IMR-90 (cell line): ENCODE measurements at regions not wholly inside any gene's neighbourhood (a gene's known extent, or its start where the extent isn't known, plus 50 kb on each side); places are given as distances from the start of the nearest gene placed in this dataset.

Experiments used
- ATAC-seq: fragments of 200-7000 bp; cut with Tn5 transposase; 2 replicates; pipeline ENCODE4 v1.9.1; 2020; ENCODE audit warnings: low read depth, mild to moderate bottlenecking, moderate library complexity
- BruUV-seq: library from RNA; stranded (reverse); fragments of 400-500 nt; replicated peaks from 2 replicates; lab custom pipeline; 2021; lab: Mats Ljungman, UMichigan
- CTCF ChIA-PET: fragments of 300-600 bp; formaldehyde crosslinking; extraction: SDS; loops from one replicate; lab custom pipeline; 2021; ENCODE audit warnings: antibody characterized with exemption; lab: Yijun Ruan, JAX
- POLR2A ChIA-PET: fragments of 300-600 bp; sonication (Branson Sonifier 250); formaldehyde crosslinking; loops from one replicate; lab custom pipeline; 2022; ENCODE audit warnings: antibody characterized with exemption; ENCODE audit not compliant: unreplicated experiment; lab: Charles Lee
- DNase-seq: peaks from one replicate; pipeline ENCODE4 v3.0.0; 2013
- H2AFZ ChIP-seq: replicated peaks from 2 replicates; pipeline ENCODE3; 2013; ENCODE audit warnings: low read length, mild to moderate bottlenecking; ENCODE audit not compliant: poor library complexity
- H2AK5ac ChIP-seq: 2 replicates; pipeline ENCODE4 v1.6.1; 2013; ENCODE audit warnings: low read depth, low read length, inconsistent platforms
- H2AK9ac ChIP-seq: replicated peaks from 2 replicates; pipeline ENCODE3; 2013; ENCODE audit warnings: mild to moderate bottlenecking, low read depth, low read length, moderate library complexity; ENCODE audit not compliant: poor library complexity
- H2BK120ac ChIP-seq: 2 replicates; pipeline ENCODE4 v1.6.1; 2013; ENCODE audit warnings: low read depth, low read length, inconsistent platforms
- H2BK15ac ChIP-seq: 3 replicates; pipeline ENCODE4 v1.6.1; 2013; ENCODE audit warnings: low read depth, low read length, inconsistent platforms
- H2BK20ac ChIP-seq: 2 replicates; pipeline ENCODE4 v1.6.1; 2013; ENCODE audit warnings: low read depth, mild to moderate bottlenecking, inconsistent platforms, low read length, moderate library complexity
- H2BK5ac ChIP-seq: 2 replicates; pipeline ENCODE4 v1.6.1; 2013; ENCODE audit warnings: mild to moderate bottlenecking, low read depth, low read length, inconsistent platforms; ENCODE audit not compliant: poor library complexity, severe bottlenecking
- H3K14ac ChIP-seq: replicated peaks from 2 replicates; pipeline ENCODE4 v1.6.1; 2013; ENCODE audit warnings: low read depth, low read length, inconsistent platforms
- H3K18ac ChIP-seq: 2 replicates; pipeline ENCODE4 v1.6.1; 2013; ENCODE audit warnings: low read depth, low read length, control low read depth
- H3K23ac ChIP-seq: 2 replicates; pipeline ENCODE4 v1.6.1; 2013; ENCODE audit warnings: low read depth, low read length, inconsistent platforms
- H3K27ac ChIP-seq: 2 replicates; pipeline ENCODE4 v1.5.1; 2013; ENCODE audit warnings: mild to moderate bottlenecking, control low read depth, low read length; ENCODE audit not compliant: insufficient read depth
- H3K27me3 ChIP-seq: 2 replicates; pipeline ENCODE4 v1.6.1; 2013; ENCODE audit warnings: low read length; ENCODE audit not compliant: control insufficient read depth, insufficient read depth
- H3K36me3 ChIP-seq: 2 replicates; pipeline ENCODE4 v1.6.1; 2013; ENCODE audit warnings: low read length, mixed read lengths; ENCODE audit not compliant: control insufficient read depth, insufficient read depth
- H3K4ac ChIP-seq: 2 replicates; pipeline ENCODE4 v1.6.1; 2013; ENCODE audit warnings: low read depth, low read length, inconsistent platforms
- H3K4me1 ChIP-seq: 2 replicates; pipeline ENCODE4 v1.6.1; 2013; ENCODE audit warnings: low read length, mixed read lengths; ENCODE audit not compliant: control insufficient read depth, insufficient read depth
- H3K4me2 ChIP-seq: 2 replicates; pipeline ENCODE4 v1.6.1; 2013; ENCODE audit warnings: low read depth, mild to moderate bottlenecking, control low read depth, low read length, moderate library complexity
- H3K4me3 ChIP-seq: 2 replicates; pipeline ENCODE4 v1.5.1; 2013; ENCODE audit warnings: low read depth, mild to moderate bottlenecking, control low read depth, low read length, moderate library complexity; ENCODE audit not compliant: insufficient read depth
- H3K56ac ChIP-seq: 2 replicates; pipeline ENCODE4 v1.6.1; 2013; ENCODE audit warnings: low read length, inconsistent platforms; ENCODE audit not compliant: insufficient read depth; ENCODE audit errors: extremely low read depth
- H3K79me1 ChIP-seq, 2 experiments: 2 replicates each; pipeline ENCODE4 v1.6.1; 2013; ENCODE audit warnings: low read length in 2 of 2, inconsistent platforms in 1 of 2, low read depth in 1 of 2
- H3K9ac ChIP-seq: 2 replicates; pipeline ENCODE4 v1.6.1; 2013; ENCODE audit warnings: low read depth, low read length, control low read depth
- H3K9me1 ChIP-seq: 2 replicates; pipeline ENCODE4 v1.6.1; 2013; ENCODE audit warnings: low read length, inconsistent platforms; ENCODE audit not compliant: insufficient read depth
- H3K9me3 ChIP-seq: 2 replicates; pipeline ENCODE4 v1.6.1; 2013; ENCODE audit warnings: low read length; ENCODE audit not compliant: control insufficient read depth, insufficient read depth
- H4K20me1 ChIP-seq: 2 replicates; pipeline ENCODE4 v1.6.1; 2013; ENCODE audit warnings: low read length, inconsistent platforms; ENCODE audit not compliant: insufficient read depth
- H4K5ac ChIP-seq: 2 replicates; pipeline ENCODE4 v1.6.1; 2013; ENCODE audit warnings: mild to moderate bottlenecking, low read depth, low read length, control low read depth
- H4K8ac ChIP-seq, 2 experiments: 2 replicates each; pipeline ENCODE4 v1.6.1; 2013; ENCODE audit warnings: low read depth in 2 of 2, low read length in 2 of 2, control low read depth in 1 of 2, inconsistent platforms in 1 of 2
- H4K91ac ChIP-seq: 2 replicates; pipeline ENCODE4 v1.6.1; 2013; ENCODE audit warnings: low read depth, low read length, inconsistent platforms; ENCODE audit not compliant: insufficient read depth
- BHLHE40 ChIP-seq: fragments of 150-350 bp; IDR thresholded peaks from 2 replicates; pipeline ENCODE4 v1.6.1; 2016; ENCODE audit warnings: mild to moderate bottlenecking, low read depth, low read length
- CEBPB ChIP-seq: IDR thresholded peaks from 2 replicates; pipeline ENCODE4 v1.6.1; 2012; ENCODE audit warnings: low read depth, low read length, improper control_type of control experiment
- CHD1 ChIP-seq: IDR thresholded peaks from 2 replicates; pipeline ENCODE4 v1.6.1; 2012; ENCODE audit warnings: low read depth, low read length, improper control_type of control experiment
- CTCF ChIP-seq: conservative IDR thresholded peaks from 2 replicates; pipeline ENCODE4 v1.5.1; 2012; ENCODE audit warnings: mild to moderate bottlenecking, low read depth, low read length, improper control_type of control experiment
- ELK1 ChIP-seq: fragments of 150-350 bp; IDR thresholded peaks from 2 replicates; pipeline ENCODE4 v1.6.1; 2016; ENCODE audit warnings: low read depth, mild to moderate bottlenecking, low read length, moderate library complexity, borderline replicate concordance
- FOS ChIP-seq: fragments of 150-350 bp; IDR thresholded peaks from 2 replicates; pipeline ENCODE4 v1.6.1; 2016; ENCODE audit warnings: low read depth, low read length
- MAFK ChIP-seq: IDR thresholded peaks from 2 replicates; pipeline ENCODE4 v1.6.1; 2012; ENCODE audit warnings: low read depth, low read length, improper control_type of control experiment
- MAZ ChIP-seq: IDR thresholded peaks from 2 replicates; pipeline ENCODE4 v1.6.1; 2012; ENCODE audit warnings: low read depth, mild to moderate bottlenecking, low read length, improper control_type of control experiment, moderate library complexity, borderline replicate concordance
- MXI1 ChIP-seq: IDR thresholded peaks from 2 replicates; pipeline ENCODE4 v1.6.1; 2012; ENCODE audit warnings: low read depth, mild to moderate bottlenecking, low read length, moderate library complexity, borderline replicate concordance
- NFE2L2 ChIP-seq: fragments of 150-350 bp; IDR thresholded peaks from 2 replicates; pipeline ENCODE4 v1.6.1; 2016; ENCODE audit warnings: low read depth, mild to moderate bottlenecking, low read length
- POLR2A ChIP-seq: IDR thresholded peaks from 2 replicates; pipeline ENCODE4 v1.6.1; 2012; ENCODE audit warnings: mild to moderate bottlenecking, low read depth, low read length
- RAD21 ChIP-seq: IDR thresholded peaks from 2 replicates; pipeline ENCODE4 v1.6.1; 2012; ENCODE audit warnings: low read length, improper control_type of control experiment
- RCOR1 ChIP-seq: IDR thresholded peaks from 2 replicates; pipeline ENCODE4 v1.6.1; 2012; ENCODE audit warnings: mild to moderate bottlenecking, low read length, improper control_type of control experiment; ENCODE audit not compliant: insufficient replicate concordance
- RFX5 ChIP-seq: IDR thresholded peaks from 2 replicates; pipeline ENCODE4 v1.8.0; 2012; ENCODE audit warnings: low read depth, mild to moderate bottlenecking, low read length, moderate library complexity
- SMC3 ChIP-seq: fragments of 150-350 bp; IDR thresholded peaks from 2 replicates; pipeline ENCODE4 v1.6.1; 2016; ENCODE audit warnings: low read depth, mild to moderate bottlenecking, antibody characterized with exemption, low read length, moderate library complexity
- WGBS, 2 experiments: methylation state at CpG; one replicate each; pipeline versions ENCODE4 v1.1.5 to v1.1.7; 2013; ENCODE audit warnings: missing lambda C conversion rate in 2 of 2; ENCODE audit not compliant: insufficient read length in 1 of 2; ENCODE audit errors: extremely low coverage in 2 of 2; 5-methylcytosine and 5-hydroxymethylcytosine counted together
- dilution Hi-C: fragments of 300-500 bp; cut with HindIII; formaldehyde crosslinking; loops from one replicate; pipeline ENCODE4 v1.14.3; 2018; ENCODE audit warnings: low sequenced_read_pairs; ENCODE audit not compliant: unreplicated experiment
- in situ Hi-C: fragments of 300-500 bp; cut with MboI; formaldehyde crosslinking; loops from 3 replicates; pipeline ENCODE4 v1.14.3; 2019; ENCODE audit warnings: low sequenced_read_pairs, inconsistent platforms, mixed read lengths
- intact Hi-C: fragments of 100-400 bp; cut with micrococcal nuclease; formaldehyde crosslinking; loops from 2 replicates; pipeline ENCODE4 v1.10.0; 2022
- TF ChIP-seq, protein P1 (sequence below): fragments of 150-350 bp; IDR thresholded peaks from 2 replicates; pipeline ENCODE4 v1.6.1; 2017; ENCODE audit warnings: mild to moderate bottlenecking, antibody characterized with exemption, low read length, low read depth

DNA sequence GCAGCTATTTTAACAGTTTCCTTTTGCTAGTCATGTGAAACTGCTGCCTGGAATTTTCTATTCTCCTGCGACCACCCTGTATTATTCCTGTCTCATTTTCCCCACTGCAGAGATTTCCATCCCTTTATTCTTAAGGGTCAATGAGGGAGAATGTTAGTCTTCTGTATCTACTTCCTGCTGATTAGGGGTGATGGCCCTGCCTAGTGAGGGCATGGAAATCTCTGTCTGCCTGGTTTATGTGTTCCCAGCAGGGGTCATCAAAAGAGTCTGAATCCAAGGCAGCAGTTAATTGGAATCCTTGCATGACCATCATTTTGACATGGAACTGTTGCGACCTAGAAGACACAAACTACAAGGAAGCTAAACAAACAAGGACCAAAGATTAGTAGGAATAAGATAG is 325.2 kb downstream of the PLPP3 start:
- no peaks in the 10 kb centered on the region for H4K20me1 ChIP-seq
- no peaks in the 10 kb centered on the region for H3K9me1 ChIP-seq
- peaks cover 4% of the 10 kb centered on the region for H3K4me1 ChIP-seq
- no peaks in the 10 kb centered on the region for H3K27me3 ChIP-seq
- DNase-seq, result no peak
- H3K27ac ChIP-seq, result no peak overlapping the region
- H3K36me3 ChIP-seq, result no peaks in the 10 kb centered on the region
- H2AK9ac ChIP-seq, result no peak overlapping the region
- intact Hi-C loops (no loop called here), in situ Hi-C loops (no loop called here), dilution Hi-C loops (no loop called here)
- no peak overlapping the region for H3K14ac ChIP-seq
- H3K4me3 ChIP-seq, result no peak overlapping the region
- no peak overlapping the region for H2BK5ac ChIP-seq
- H3K4me2 ChIP-seq, result no peak overlapping the region
- WGBS, 2 experiments, result no CpG with 5 or more reads among the region's 2 CpGs
- no peak overlapping the region for H2BK120ac ChIP-seq
- no peak overlapping the region for H2AK5ac ChIP-seq
- no peak overlapping the region for H4K5ac ChIP-seq
- H2AFZ ChIP-seq, result no peak overlapping the region
- no peak overlapping the region for H3K4ac ChIP-seq
- no peak overlapping the region for H4K91ac ChIP-seq
- ChIA-PET POLR2A (no interaction called here), CTCF (no interaction called here)
- H2BK15ac ChIP-seq, result no peak overlapping the region
- H3K18ac ChIP-seq, result no peak overlapping the region
- BruUV-seq, result no TSS peak
- H3K56ac ChIP-seq, result no peak overlapping the region
- no peak overlapping the region for H2BK20ac ChIP-seq
- no peak overlapping the region for H3K9ac ChIP-seq
- no peaks in the 10 kb centered on the region for H3K9me3 ChIP-seq
- H3K23ac ChIP-seq, result no peak overlapping the region
- no peak for ATAC-seq
- H3K79me1 ChIP-seq, result no peaks in the 10 kb centered on the region
- no peak for TF ChIP-seq POLR2A
- no peak for TF ChIP-seq RAD21
- TF ChIP-seq FOS, result no peak
- no peak for TF ChIP-seq CTCF
- TF ChIP-seq MAZ, result no peak
- no peak for TF ChIP-seq MAFK
- no peak for TF ChIP-seq NFE2L2
- no peak for TF ChIP-seq CHD1
- TF ChIP-seq CEBPB, result no peak
- no peak for TF ChIP-seq RFX5
- TF ChIP-seq BHLHE40, result no peak
- TF ChIP-seq MXI1, result no peak
- no peak for TF ChIP-seq SMC3
- no peak for TF ChIP-seq ELK1
- TF ChIP-seq, protein P1, sequence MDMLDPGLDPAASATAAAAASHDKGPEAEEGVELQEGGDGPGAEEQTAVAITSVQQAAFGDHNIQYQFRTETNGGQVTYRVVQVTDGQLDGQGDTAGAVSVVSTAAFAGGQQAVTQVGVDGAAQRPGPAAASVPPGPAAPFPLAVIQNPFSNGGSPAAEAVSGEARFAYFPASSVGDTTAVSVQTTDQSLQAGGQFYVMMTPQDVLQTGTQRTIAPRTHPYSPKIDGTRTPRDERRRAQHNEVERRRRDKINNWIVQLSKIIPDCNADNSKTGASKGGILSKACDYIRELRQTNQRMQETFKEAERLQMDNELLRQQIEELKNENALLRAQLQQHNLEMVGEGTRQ, result no peak
- no peak for TF ChIP-seq RCOR1
- no peak overlapping the region for H4K8ac ChIP-seq
